ENCODE measurements at regions not wholly inside any gene's neighbourhood (a gene's known extent, or its start where the extent isn't known, plus 50 kb on each side); places are given as distances from the start of the nearest gene placed in this dataset.

GRCh38 chr10:78513330-78513729 is 479.7 kb downstream of the RPS24 start:
- H3K4me1 ChIP-seq (ENCODE audit: insufficient read depth, low read length, severe bottlenecking), result no peaks in the 10 kb centered on the region
- no peak overlapping the region for H3K9ac ChIP-seq (ENCODE audit: low read length)
- H3K4me2 ChIP-seq (ENCODE audit: low read length), result no peak overlapping the region
- H3K27ac ChIP-seq (ENCODE audit: low read depth, low read length, poor library complexity, severe bottlenecking), result no peak overlapping the region
- no peaks in the 10 kb centered on the region for H3F3A ChIP-seq (ENCODE audit: insufficient read depth, low read length)
- no peak overlapping the region for H2AFZ ChIP-seq (ENCODE audit: low read length)
- no peak overlapping the region for H3K4me3 ChIP-seq (ENCODE audit: low read depth, low read length, poor library complexity, severe bottlenecking)
- H3K27me3 ChIP-seq (ENCODE audit: insufficient read depth, low read length), result no peaks in the 10 kb centered on the region
- no peaks in the 10 kb centered on the region for H4K20me1 ChIP-seq (ENCODE audit: insufficient read depth, low read length)
- H3K9me3 ChIP-seq (ENCODE audit: low read length), result no peaks in the 10 kb centered on the region
- no peaks in the 10 kb centered on the region for H3K36me3 ChIP-seq (ENCODE audit: insufficient read depth, low read length)
- H3K79me2 ChIP-seq (ENCODE audit: insufficient read depth, low read length), result no peaks in the 10 kb centered on the region
- no peaks in the 10 kb centered on the region for H3K9me2 ChIP-seq (ENCODE audit: low read depth, low read length)
- no peak for TF ChIP-seq CTCF (IDR thresholded peaks at IDR 0.05; ENCODE audit: low read length)

DNA sequence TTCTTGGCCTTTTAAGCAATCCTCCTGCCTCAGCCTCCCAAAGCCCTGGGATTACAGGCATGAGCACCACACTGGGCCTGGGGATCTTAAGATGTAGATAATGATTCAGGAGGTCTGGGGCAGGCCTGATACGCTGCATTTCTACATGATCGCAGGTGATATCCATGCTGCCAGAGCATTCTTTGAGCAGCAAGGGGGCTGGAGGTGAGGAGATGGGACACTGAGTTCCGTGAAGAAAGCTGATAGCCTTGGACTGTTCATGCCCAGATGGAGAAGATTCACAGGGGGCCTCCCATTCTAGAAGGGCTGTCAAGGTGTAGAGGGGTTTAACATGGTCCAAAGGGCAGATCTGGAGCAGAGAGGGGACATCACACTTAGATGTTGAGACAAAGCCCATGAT is 480.3 kb downstream of the RPS24 start:
- Histone ChIP-seq H3K27me3 (ENCODE audit: insufficient read depth, low read length) (no peaks in the 10 kb centered on the region), H3K36me3 (ENCODE audit: insufficient read depth, low read length) (no peaks in the 10 kb centered on the region), H3K9me3 (ENCODE audit: low read length) (no peaks in the 10 kb centered on the region), H3F3A (ENCODE audit: insufficient read depth, low read length) (no peaks in the 10 kb centered on the region), H3K4me3 (ENCODE audit: low read depth, low read length, poor library complexity, severe bottlenecking) (no peak overlapping the region), H4K20me1 (ENCODE audit: insufficient read depth, low read length) (no peaks in the 10 kb centered on the region), H3K9ac (ENCODE audit: low read length) (no peak overlapping the region), H3K79me2 (ENCODE audit: insufficient read depth, low read length) (no peaks in the 10 kb centered on the region), H3K27ac (ENCODE audit: low read depth, low read length, poor library complexity, severe bottlenecking) (no peak overlapping the region), H2AFZ (ENCODE audit: low read length) (no peak overlapping the region), H3K9me2 (ENCODE audit: low read depth, low read length) (no peaks in the 10 kb centered on the region), H3K4me2 (ENCODE audit: low read length) (no peak overlapping the region), H3K4me1 (ENCODE audit: insufficient read depth, low read length, severe bottlenecking) (no peaks in the 10 kb centered on the region)
- no peak for TF ChIP-seq CTCF (IDR thresholded peaks at IDR 0.05; ENCODE audit: low read length)
- TF ChIP-seq EZH2 (IDR thresholded peaks at IDR 0.05; ENCODE audit: borderline replicate concordance, low read length), result no peak

DNA sequence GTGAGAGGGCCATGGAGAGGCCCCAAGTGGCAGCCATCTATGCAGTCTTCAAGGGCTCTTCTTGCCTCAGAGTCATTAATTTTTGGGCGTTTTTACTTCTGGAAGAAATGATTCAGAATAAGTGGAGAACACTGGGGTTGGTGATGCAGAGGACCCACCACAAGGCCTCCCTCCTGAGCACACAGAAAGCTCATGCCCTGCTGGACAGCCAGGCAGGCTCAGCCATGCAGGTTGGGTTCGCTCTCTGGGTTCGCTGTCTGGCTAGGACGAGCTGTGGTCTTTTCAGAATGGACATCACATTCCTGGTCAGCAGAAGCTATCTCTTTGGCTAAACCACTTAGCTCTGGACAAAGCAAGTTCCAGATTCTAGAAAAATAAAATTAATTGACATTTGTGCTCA is 480.8 kb downstream of the RPS24 start:
- Histone ChIP-seq H2AFZ (ENCODE audit: low read length) (no peak overlapping the region), H3K4me2 (ENCODE audit: low read length) (no peak overlapping the region), H3F3A (ENCODE audit: insufficient read depth, low read length) (no peaks in the 10 kb centered on the region)

More for the DNA sequence above, 480.8 kb downstream of the RPS24 start:
- Histone ChIP-seq H3K36me3 (ENCODE audit: insufficient read depth, low read length) (no peaks in the 10 kb centered on the region), H3K4me1 (ENCODE audit: insufficient read depth, low read length, severe bottlenecking) (no peaks in the 10 kb centered on the region), H3K9ac (ENCODE audit: low read length) (no peak overlapping the region), H4K20me1 (ENCODE audit: insufficient read depth, low read length) (no peaks in the 10 kb centered on the region), H3K27me3 (ENCODE audit: insufficient read depth, low read length) (no peaks in the 10 kb centered on the region), H3K27ac (ENCODE audit: low read depth, low read length, poor library complexity, severe bottlenecking) (no peak overlapping the region), H3K4me3 (ENCODE audit: low read depth, low read length, poor library complexity, severe bottlenecking) (no peak overlapping the region), H3K79me2 (ENCODE audit: insufficient read depth, low read length) (no peaks in the 10 kb centered on the region), H3K9me2 (ENCODE audit: low read depth, low read length) (no peaks in the 10 kb centered on the region), H3K9me3 (ENCODE audit: low read length) (no peaks in the 10 kb centered on the region)
- no peak for TF ChIP-seq CTCF (IDR thresholded peaks at IDR 0.05; ENCODE audit: low read length)
- TF ChIP-seq EZH2 (IDR thresholded peaks at IDR 0.05; ENCODE audit: borderline replicate concordance, low read length), result no peak
